Heart left ventricle (tissue), 16 donors: ENCODE measurements at regions not wholly inside any gene's neighbourhood (a gene's known extent, or its start where the extent isn't known, plus 50 kb on each side); places are given as distances from the start of the nearest gene placed in this dataset.

Experiments
- ATAC-seq, 4 donors: fragments of 200-7000 bp; cut with Tn5 transposase; one replicate each; pipeline ENCODE4 v1.9.1; 2020 to 2022; ENCODE audit warnings: moderate library complexity in 4 of 4, mild to moderate bottlenecking in 3 of 4, moderate number of reproducible peaks in 1 of 4
- DNase-seq, 5 donors: peaks; one replicate each; pipeline ENCODE4 v3.0.0-alpha.2; 2020
- H3K27ac ChIP-seq, 12 donors: fragments of 200-600 bp; sonication (generic) in 4 of 12; one replicate each; pipeline versions ENCODE4 v1.5.0 to v1.8.0; 2016 to 2022; ENCODE audit warnings: mild to moderate bottlenecking in 2 of 12
- H3K27me3 ChIP-seq, 9 donors: fragments of 200-600 bp; sonication (generic) in 2 of 9; one replicate each; pipeline versions ENCODE4 v1.5.1 to v1.8.0; 2016 to 2022; ENCODE audit warnings: mild to moderate bottlenecking in 3 of 9
- H3K36me3 ChIP-seq, 9 donors: fragments of 200-600 bp; sonication (generic) in 2 of 9; one replicate each; pipeline versions ENCODE4 v1.5.0 to v1.8.0; 2018 to 2022; ENCODE audit warnings: mild to moderate bottlenecking in 2 of 9
- H3K4me1 ChIP-seq, 12 donors: fragments of 200-600 bp; sonication (generic) in 4 of 12; one replicate each; pipeline versions ENCODE4 v1.5.0 to v1.8.0; 2016 to 2022; ENCODE audit warnings: mild to moderate bottlenecking in 3 of 12
- H3K4me3 ChIP-seq, 12 donors: fragments of 200-600 bp; sonication (generic) in 4 of 12; one replicate each; pipeline versions ENCODE4 v1.5.0 to v1.8.0; 2017 to 2022; ENCODE audit warnings: mild to moderate bottlenecking in 9 of 12, moderate library complexity in 4 of 12
- H3K9me3 ChIP-seq, 12 donors: fragments of 200-600 bp; sonication (generic) in 4 of 12; one replicate each; pipeline versions ENCODE4 v1.5.0 to v1.8.0; 2016 to 2022; ENCODE audit warnings: mild to moderate bottlenecking in 1 of 12
- POLR2A ChIP-seq, 2 donors: fragments of 450-650 bp; IDR thresholded peaks; one replicate each; pipeline ENCODE4 v1.6.1; 2017; ENCODE audit warnings: antibody characterized with exemption in 2 of 2, mild to moderate bottlenecking in 2 of 2, moderate library complexity in 2 of 2
- WGBS, 4 donors: extraction: QIAGEN DNeasy Blood & Tissue Kit in 2 of 4; methylation state at CpG; one replicate each; pipeline versions ENCODE4 v1.1.5 to v1.1.7; 2013 to 2018; 5-methylcytosine and 5-hydroxymethylcytosine counted together
- intact Hi-C, 10 donors: fragments of 100-400 bp; cut with DNase I; formaldehyde crosslinking; loops; one replicate each; pipeline versions ENCODE4 v1.11.1 to v1.14.2; 2022
- TF ChIP-seq, protein P1 (sequence below), 12 donors: fragments of 200-600 bp; sonication (generic) in 4 of 12; IDR thresholded peaks; one replicate each; pipeline versions ENCODE4 v1.5.0 to v1.8.0; 2018 to 2022; ENCODE audit warnings: antibody characterized with exemption in 12 of 12, mild to moderate bottlenecking in 5 of 12
- donor health status: ischemic (EF 13 %, LVEDD 7.1; RV severe dilation, severe dysfunction).
- donor health status: healthy with polysubstance abuse.
- donor health status: DM: no; HTN: yes; CAD: no.
- donor health status: DM: no; HTN: no; CAD: no.
- donor health status: ischemic (EF 25% LVEDD 6.9; RV normal size, moderate dysfunction).
- donor health status: ischemic (EF 25% LVEDD 5.7; RV mildly dilated, moderate dysfunction).
- donor health status: healthy.
- donor health status: DM: yes; HTN: yes; CAD: no.
- donor health status: ischemic (EF 35%, LVEDD 5.7; RV mildly dilated, moderate dysfunction).
- donor health status: nonischemic (EF 11% LVEDD 7.7; RV severe dilation, severe dysfunction).
- donor health status: DM: yes; HTN: yes; CAD: no.
- donor health status: PGD.
- donor health status: ischemic (EF 29% LVEDD 5.4; RV normal size, mild dysfunction).
- donor health status: nonischemic (EF 23%, LVEDD 6.1; RV moderate dilation, normal function).

DNA sequence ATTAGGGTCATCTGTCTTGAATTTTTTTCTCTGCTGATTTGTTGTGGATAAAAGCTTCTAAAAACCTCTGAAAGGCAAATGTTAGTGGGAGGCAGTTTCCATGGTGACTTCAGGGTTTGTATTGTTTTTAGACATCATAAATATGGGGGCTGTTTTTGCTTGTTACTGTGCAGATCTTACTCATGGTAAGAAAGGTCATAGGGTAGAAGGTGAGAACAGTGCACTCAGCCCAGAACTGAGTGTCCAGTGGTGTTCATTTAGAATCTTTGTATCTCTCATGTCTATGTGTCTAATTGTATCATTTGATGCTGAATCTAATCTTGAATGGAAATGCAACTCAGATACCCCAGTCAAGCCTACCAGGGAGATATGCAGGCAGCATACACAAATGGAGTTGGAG lies 609.8 kb downstream of the ZNF674 start:
- Histone ChIP-seq H3K27me3 (peaks cover 0 to 10% (median 0%) of the 10 kb centered on the region in 9 donors), H3K36me3 (no peaks in the 10 kb centered on the region), H3K9me3 (no peaks in the 10 kb centered on the region), H3K27ac (no peak overlapping the region), H3K4me3 (no peak overlapping the region), H3K4me1 (no peaks in the 10 kb centered on the region)
- DNase-seq: no peak
- TF ChIP-seq, protein P1, sequence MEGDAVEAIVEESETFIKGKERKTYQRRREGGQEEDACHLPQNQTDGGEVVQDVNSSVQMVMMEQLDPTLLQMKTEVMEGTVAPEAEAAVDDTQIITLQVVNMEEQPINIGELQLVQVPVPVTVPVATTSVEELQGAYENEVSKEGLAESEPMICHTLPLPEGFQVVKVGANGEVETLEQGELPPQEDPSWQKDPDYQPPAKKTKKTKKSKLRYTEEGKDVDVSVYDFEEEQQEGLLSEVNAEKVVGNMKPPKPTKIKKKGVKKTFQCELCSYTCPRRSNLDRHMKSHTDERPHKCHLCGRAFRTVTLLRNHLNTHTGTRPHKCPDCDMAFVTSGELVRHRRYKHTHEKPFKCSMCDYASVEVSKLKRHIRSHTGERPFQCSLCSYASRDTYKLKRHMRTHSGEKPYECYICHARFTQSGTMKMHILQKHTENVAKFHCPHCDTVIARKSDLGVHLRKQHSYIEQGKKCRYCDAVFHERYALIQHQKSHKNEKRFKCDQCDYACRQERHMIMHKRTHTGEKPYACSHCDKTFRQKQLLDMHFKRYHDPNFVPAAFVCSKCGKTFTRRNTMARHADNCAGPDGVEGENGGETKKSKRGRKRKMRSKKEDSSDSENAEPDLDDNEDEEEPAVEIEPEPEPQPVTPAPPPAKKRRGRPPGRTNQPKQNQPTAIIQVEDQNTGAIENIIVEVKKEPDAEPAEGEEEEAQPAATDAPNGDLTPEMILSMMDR (IDR thresholded peaks at IDR 0.05): no peak
- TF ChIP-seq POLR2A (IDR thresholded peaks at IDR 0.05): no peak
- intact Hi-C loops: no loop called here
- no peak for ATAC-seq

DNA sequence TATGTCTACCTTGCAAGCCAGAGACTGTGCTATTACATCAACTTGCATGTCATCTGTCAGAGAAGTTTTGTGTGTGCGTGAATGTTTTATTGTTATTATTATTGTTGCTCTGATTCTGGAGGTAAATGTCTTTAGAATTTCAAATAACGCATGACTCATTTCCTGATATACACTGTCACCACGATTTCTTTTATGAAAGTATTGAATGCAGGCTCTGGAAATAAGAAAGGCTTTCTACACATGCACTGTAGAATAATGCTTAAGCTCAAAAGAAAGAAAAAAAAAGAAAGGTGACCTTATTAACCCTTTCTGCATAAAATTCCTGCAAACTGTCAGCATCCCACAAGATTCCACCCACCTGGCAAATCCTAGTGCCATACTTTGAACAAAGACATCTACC lies 632.9 kb downstream of the ZNF674 start:
- Histone ChIP-seq H3K27me3 (peaks cover 0 to 14% (median 0%) of the 10 kb centered on the region in 9 donors), H3K36me3 (no peaks in the 10 kb centered on the region), H3K27ac (no peak overlapping the region), H3K9me3 (no peaks in the 10 kb centered on the region), H3K4me3 (no peak overlapping the region), H3K4me1 (no peaks in the 10 kb centered on the region)
- ATAC-seq (no peak), DNase-seq (no peak)
- WGBS, 4 donors: 62 to 72% (median 69%) methylated on average over 3 of the region's 3 CpGs
- TF ChIP-seq, protein P1 (IDR thresholded peaks at IDR 0.05): no peak
- no peak for TF ChIP-seq POLR2A (IDR thresholded peaks at IDR 0.05)
- intact Hi-C loops: no loop called here

DNA sequence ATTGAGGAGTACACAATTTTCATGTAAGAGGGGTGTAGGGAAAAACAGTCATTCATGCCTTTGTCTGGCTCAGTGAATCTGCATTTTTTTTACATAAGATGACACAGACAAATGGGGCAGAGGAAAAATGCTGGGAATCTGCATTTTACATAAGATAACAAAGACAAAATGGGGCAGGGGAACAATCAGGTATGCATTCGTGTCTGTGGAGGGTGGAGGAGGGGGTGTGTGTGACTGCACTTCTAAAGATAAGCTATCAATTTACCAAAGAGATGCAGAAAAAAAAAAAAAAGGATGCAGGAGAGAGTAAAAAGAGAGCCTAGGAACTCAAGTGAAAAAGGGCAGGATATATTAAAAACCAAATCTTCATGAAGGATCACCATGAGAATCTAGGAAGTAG lies 637.4 kb downstream of the ZNF674 start:
- WGBS, 4 donors: 33 to 47% (median 35%) methylated on average over 1 of the region's 1 CpG
- Histone ChIP-seq H3K4me3 (no peak overlapping the region), H3K27me3 (peaks cover 0 to 10% (median 0%) of the 10 kb centered on the region in 9 donors), H3K27ac (no peak overlapping the region), H3K9me3 (no peaks in the 10 kb centered on the region), H3K4me1 (no peaks in the 10 kb centered on the region), H3K36me3 (no peaks in the 10 kb centered on the region)
- intact Hi-C loops: no loop called here
- TF ChIP-seq, protein P1 (IDR thresholded peaks at IDR 0.05): no peak
- no peak for TF ChIP-seq POLR2A (IDR thresholded peaks at IDR 0.05)
- ATAC-seq: no peak
- DNase-seq: no peak

DNA sequence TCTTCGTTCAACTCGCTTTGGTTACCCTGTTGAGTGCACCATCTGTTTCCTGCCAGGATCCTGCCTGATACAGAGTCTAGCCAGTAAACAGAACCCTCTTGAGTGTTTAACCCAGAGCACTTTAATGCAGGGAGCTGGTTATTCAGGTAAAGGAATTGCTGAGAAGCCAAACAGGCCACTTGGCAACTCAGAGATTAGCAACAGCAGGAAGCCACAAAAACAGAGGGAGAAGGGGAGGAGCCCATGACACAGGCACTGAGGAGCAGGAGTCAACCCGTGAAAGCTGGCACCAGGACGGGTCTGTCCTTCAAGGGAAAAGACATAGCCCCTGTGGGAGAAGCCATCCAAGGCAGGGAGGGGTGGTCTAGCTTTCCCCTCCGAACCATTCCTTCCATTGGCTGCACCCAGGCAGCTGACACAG lies 641.4 kb downstream of the ZNF674 start:
- 33 to 47% (median 40%) methylated on average over 5 of the region's 5 CpGs for WGBS, 4 donors
- H3K4me3 ChIP-seq: no peak overlapping the region
- DNase-seq (no peak), ATAC-seq (no peak)
- H3K27me3 ChIP-seq: peaks cover 0 to 20% (median 0%) of the 10 kb centered on the region in 9 donors
- H3K4me1 ChIP-seq: no peaks in the 10 kb centered on the region
- intact Hi-C loops: no loop called here
- TF ChIP-seq, protein P1 (IDR thresholded peaks at IDR 0.05): no peak
- TF ChIP-seq POLR2A (IDR thresholded peaks at IDR 0.05): no peak
- H3K27ac ChIP-seq: no peak overlapping the region
- no peaks in the 10 kb centered on the region for H3K9me3 ChIP-seq
- H3K36me3 ChIP-seq: no peaks in the 10 kb centered on the region
